ENCODE measurements at regions not wholly inside any gene's neighbourhood (a gene's known extent, or its start where the extent isn't known, plus 50 kb on each side); places are given as distances from the start of the nearest gene placed in this dataset.

- TF ChIP-seq KLF10 (tag by site-specific recombination; IDR thresholded peaks at IDR 0.05) (no peak), REST (tag by site-specific recombination; IDR thresholded peaks at IDR 0.05) (no peak), HOXA7 (CRISPR knock-in tag; IDR thresholded peaks at IDR 0.05; ENCODE audit: borderline replicate concordance) (no peak), CTCF (tag by site-specific recombination; IDR thresholded peaks at IDR 0.05) (no peak), ZNF146 (tag by site-specific recombination; IDR thresholded peaks at IDR 0.05) (no peak), ZNF366 (tag by site-specific recombination; conservative IDR thresholded peaks at IDR 0.05) (no peak)
Observed at GRCh38 chr2:145065342-145065741, 545.4 kb upstream of the ZEB2 start.

Measured in HEK293 (cell line).